ENCODE measurements at regions not wholly inside any gene's neighbourhood (a gene's known extent, or its start where the extent isn't known, plus 50 kb on each side); places are given as distances from the start of the nearest gene placed in this dataset.

GRCh38 chr22:49566141-49566541, 261.5 kb downstream of the BRD1 start:
- TF ChIP-seq GATA2 (IDR thresholded peaks at IDR 0.05; ENCODE audit: low read depth, low read length), result no peak
- TF ChIP-seq GATA3 (IDR thresholded peaks at IDR 0.05; ENCODE audit: low read depth, low read length), result no peak

- TF ChIP-seq GATA3 (IDR thresholded peaks at IDR 0.05; ENCODE audit: low read depth, low read length) (no peak), GATA2 (IDR thresholded peaks at IDR 0.05; ENCODE audit: low read depth, low read length) (no peak)
These were observed 262.2 kb downstream of the BRD1 start for GRCh38 chr22:49565516-49565855.

GRCh38 chr22:49564666-49565515, 262.8 kb downstream of the BRD1 start:
- TF ChIP-seq GATA2 (IDR thresholded peaks at IDR 0.05; ENCODE audit: low read depth, low read length), result no peak
- TF ChIP-seq GATA3 (IDR thresholded peaks at IDR 0.05; ENCODE audit: low read depth, low read length), result no peak

GRCh38 chr22:49564054-49564453, 263.6 kb downstream of the BRD1 start:
- TF ChIP-seq GATA2 (IDR thresholded peaks at IDR 0.05; ENCODE audit: low read depth, low read length) (no peak), GATA3 (IDR thresholded peaks at IDR 0.05; ENCODE audit: low read depth, low read length) (no peak)

GRCh38 chr22:49562685-49563249, 264.9 kb downstream of the BRD1 start:
- no peak for TF ChIP-seq GATA3 (IDR thresholded peaks at IDR 0.05; ENCODE audit: low read depth, low read length)
- no peak for TF ChIP-seq GATA2 (IDR thresholded peaks at IDR 0.05; ENCODE audit: low read depth, low read length)

- TF ChIP-seq GATA3 (IDR thresholded peaks at IDR 0.05; ENCODE audit: low read depth, low read length), result no peak
- no peak for TF ChIP-seq GATA2 (IDR thresholded peaks at IDR 0.05; ENCODE audit: low read depth, low read length)
These were observed 265.7 kb downstream of the BRD1 start for GRCh38 chr22:49561976-49562375.

- TF ChIP-seq GATA3 (IDR thresholded peaks at IDR 0.05; ENCODE audit: low read depth, low read length) (no peak), GATA2 (IDR thresholded peaks at IDR 0.05; ENCODE audit: low read depth, low read length) (no peak)
These were observed 266.3 kb downstream of the BRD1 start for GRCh38 chr22:49561338-49561737.

GRCh38 chr22:49555526-49555925, 272.1 kb downstream of the BRD1 start:
- TF ChIP-seq GATA3 (IDR thresholded peaks at IDR 0.05; ENCODE audit: low read depth, low read length) (no peak), GATA2 (IDR thresholded peaks at IDR 0.05; ENCODE audit: low read depth, low read length) (no peak)

GRCh38 chr22:49554741-49555140, 272.9 kb downstream of the BRD1 start:
- no peak for TF ChIP-seq GATA2 (IDR thresholded peaks at IDR 0.05; ENCODE audit: low read depth, low read length)
- TF ChIP-seq GATA3 (IDR thresholded peaks at IDR 0.05; ENCODE audit: low read depth, low read length), result no peak

- TF ChIP-seq GATA3 (IDR thresholded peaks at IDR 0.05; ENCODE audit: low read depth, low read length) (no peak), GATA2 (IDR thresholded peaks at IDR 0.05; ENCODE audit: low read depth, low read length) (no peak)
These were observed 273.4 kb downstream of the BRD1 start for GRCh38 chr22:49554296-49554625.

GRCh38 chr22:49553518-49554295, 274.0 kb downstream of the BRD1 start:
- no peak for TF ChIP-seq GATA3 (IDR thresholded peaks at IDR 0.05; ENCODE audit: low read depth, low read length)
- TF ChIP-seq GATA2 (IDR thresholded peaks at IDR 0.05; ENCODE audit: low read depth, low read length), result no peak

- no peak for TF ChIP-seq GATA3 (IDR thresholded peaks at IDR 0.05; ENCODE audit: low read depth, low read length)
- no peak for TF ChIP-seq GATA2 (IDR thresholded peaks at IDR 0.05; ENCODE audit: low read depth, low read length)
These were observed 274.6 kb downstream of the BRD1 start for GRCh38 chr22:49553076-49553475.

GRCh38 chr22:49551897-49552614, 275.6 kb downstream of the BRD1 start:
- TF ChIP-seq GATA2 (IDR thresholded peaks at IDR 0.05; ENCODE audit: low read depth, low read length) (no peak), GATA3 (IDR thresholded peaks at IDR 0.05; ENCODE audit: low read depth, low read length) (no peak)

- TF ChIP-seq GATA2 (IDR thresholded peaks at IDR 0.05; ENCODE audit: low read depth, low read length) (no peak), GATA3 (IDR thresholded peaks at IDR 0.05; ENCODE audit: low read depth, low read length) (no peak)
These were observed 276.2 kb downstream of the BRD1 start for GRCh38 chr22:49551446-49551845.
